Stimulated activated memory B cell treated with anti-CD40 and anti-IgM and Interleukin-4, amounts not matched to agents 10 μg/mL and 1 μg/mL and 100 μg/mL, for 72 hours (primary cell): ENCODE measurements at regions not wholly inside any gene's neighbourhood (a gene's known extent, or its start where the extent isn't known, plus 50 kb on each side); places are given as distances from the start of the nearest gene placed in this dataset.

Source experiments
- ATAC-seq: fragments of 150-1000 bp; cut with Tn5 transposase; 2 replicates; pipeline ENCODE4 v1.10.0; 2021
- H3K27ac Mint-ChIP-seq: one replicate; pipeline ENCODE4 v1.8.0; 2022; ENCODE audit warnings: mild to moderate bottlenecking, mixed read lengths
- H3K27me3 Mint-ChIP-seq: one replicate; pipeline ENCODE4 v1.8.0; 2022; ENCODE audit warnings: mixed read lengths
- H3K36me3 Mint-ChIP-seq: one replicate; pipeline ENCODE4 v1.8.0; 2022; ENCODE audit warnings: mixed read lengths
- H3K4me1 Mint-ChIP-seq: one replicate; pipeline ENCODE4 v1.8.0; 2022; ENCODE audit warnings: mixed read lengths
- H3K4me3 Mint-ChIP-seq: one replicate; pipeline ENCODE4 v1.8.0; 2022; ENCODE audit warnings: mild to moderate bottlenecking, moderate library complexity, mixed read lengths
- H3K9me3 Mint-ChIP-seq: one replicate; pipeline ENCODE4 v1.8.0; 2022; ENCODE audit warnings: mixed read lengths

- H3K27ac Mint-ChIP-seq, result no peak overlapping the region
- H3K4me3 Mint-ChIP-seq, result no peak overlapping the region
- no peak for ATAC-seq
- H3K27me3 Mint-ChIP-seq, result no peaks in the 10 kb centered on the region
- no peaks in the 10 kb centered on the region for H3K36me3 Mint-ChIP-seq
- no peaks in the 10 kb centered on the region for H3K9me3 Mint-ChIP-seq
- H3K4me1 Mint-ChIP-seq, result no peaks in the 10 kb centered on the region
Measured at GRCh38 chr1:217014066-217014465, 290.8 kb upstream of the ESRRG start.

DNA sequence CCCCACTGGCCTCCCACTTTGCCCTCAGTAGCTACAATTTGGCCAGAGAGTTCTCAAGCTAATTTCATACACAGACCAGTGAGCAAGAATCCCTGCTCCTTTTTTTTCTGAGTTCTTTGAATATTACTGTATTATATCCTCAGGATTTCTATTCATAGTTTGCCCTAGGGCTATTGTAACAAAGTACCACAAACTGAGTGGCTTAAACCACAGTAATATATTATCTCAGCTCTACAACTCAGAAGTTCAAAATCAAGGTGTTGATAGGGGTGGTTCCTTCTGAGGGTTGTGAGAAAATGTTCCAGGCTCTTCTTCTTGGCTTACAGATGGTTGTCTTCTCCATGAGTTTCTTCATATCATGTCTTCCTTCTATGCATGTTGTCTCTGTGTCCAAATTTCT, 289.4 kb upstream of the ESRRG start:
- H3K4me1 Mint-ChIP-seq, result no peaks in the 10 kb centered on the region
- H3K27ac Mint-ChIP-seq, result no peak overlapping the region
- no peak overlapping the region for H3K4me3 Mint-ChIP-seq
- no peak for ATAC-seq
- H3K27me3 Mint-ChIP-seq, result no peaks in the 10 kb centered on the region
- H3K36me3 Mint-ChIP-seq, result no peaks in the 10 kb centered on the region
- no peaks in the 10 kb centered on the region for H3K9me3 Mint-ChIP-seq

GRCh38 chr1:217011097-217011496, 287.9 kb upstream of the ESRRG start:
- no peaks in the 10 kb centered on the region for H3K9me3 Mint-ChIP-seq
- H3K36me3 Mint-ChIP-seq, result no peaks in the 10 kb centered on the region
- H3K4me1 Mint-ChIP-seq, result no peaks in the 10 kb centered on the region
- H3K4me3 Mint-ChIP-seq, result no peak overlapping the region
- no peaks in the 10 kb centered on the region for H3K27me3 Mint-ChIP-seq
- no peak for ATAC-seq
- H3K27ac Mint-ChIP-seq, result no peak overlapping the region

- Mint-ChIP-seq H3K4me3 (no peak overlapping the region), H3K27ac (no peak overlapping the region), H3K36me3 (no peaks in the 10 kb centered on the region), H3K27me3 (no peaks in the 10 kb centered on the region), H3K9me3 (no peaks in the 10 kb centered on the region), H3K4me1 (no peaks in the 10 kb centered on the region)
- ATAC-seq, result no peak
Measured at GRCh38 chr1:217010253-217010652, 287.0 kb upstream of the ESRRG start.

- Mint-ChIP-seq H3K4me3 (no peak overlapping the region), H3K27ac (no peak overlapping the region), H3K27me3 (no peaks in the 10 kb centered on the region), H3K36me3 (no peaks in the 10 kb centered on the region), H3K9me3 (peaks cover under 1% of the 10 kb centered on the region), H3K4me1 (no peaks in the 10 kb centered on the region)
- no peak for ATAC-seq
Measured at GRCh38 chr1:217009376-217009775, 286.1 kb upstream of the ESRRG start.

DNA sequence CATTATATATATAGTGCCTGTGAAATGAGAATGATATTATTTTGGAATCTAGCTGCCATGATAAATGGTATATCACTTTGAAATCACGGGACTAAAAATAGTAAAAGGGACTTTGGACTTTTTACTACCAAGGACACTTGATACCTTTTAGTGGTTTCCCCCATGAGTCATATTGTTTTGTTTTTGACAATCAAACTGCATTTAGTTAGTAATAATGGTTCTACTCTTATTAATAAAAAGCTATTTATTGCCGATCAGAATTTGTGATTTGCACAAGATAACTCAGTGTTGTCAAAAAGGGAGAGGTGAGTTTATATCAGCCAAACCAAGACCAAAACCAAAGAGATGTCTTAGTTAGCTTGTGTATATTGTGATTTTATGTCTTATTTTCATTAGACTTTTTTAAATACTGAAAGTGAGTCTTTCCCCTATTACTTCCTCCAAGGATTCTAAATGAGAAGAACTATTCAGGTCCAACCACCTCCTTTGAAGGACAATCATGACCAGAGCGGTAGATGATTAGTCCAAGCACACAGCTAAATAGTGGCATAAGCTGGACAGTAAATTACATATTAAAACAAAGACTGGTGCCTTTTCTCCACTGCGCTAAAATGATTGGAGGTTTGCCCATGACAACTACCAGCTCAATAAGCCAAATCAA, 281.7 kb upstream of the ESRRG start:
- peaks cover 6% of the 10 kb centered on the region for H3K9me3 Mint-ChIP-seq
- H3K4me1 Mint-ChIP-seq, result no peaks in the 10 kb centered on the region
- no peaks in the 10 kb centered on the region for H3K27me3 Mint-ChIP-seq
- H3K36me3 Mint-ChIP-seq, result no peaks in the 10 kb centered on the region
- no peak overlapping the region for H3K27ac Mint-ChIP-seq
- ATAC-seq, result peak; percentile 27
- no peak overlapping the region for H3K4me3 Mint-ChIP-seq

DNA sequence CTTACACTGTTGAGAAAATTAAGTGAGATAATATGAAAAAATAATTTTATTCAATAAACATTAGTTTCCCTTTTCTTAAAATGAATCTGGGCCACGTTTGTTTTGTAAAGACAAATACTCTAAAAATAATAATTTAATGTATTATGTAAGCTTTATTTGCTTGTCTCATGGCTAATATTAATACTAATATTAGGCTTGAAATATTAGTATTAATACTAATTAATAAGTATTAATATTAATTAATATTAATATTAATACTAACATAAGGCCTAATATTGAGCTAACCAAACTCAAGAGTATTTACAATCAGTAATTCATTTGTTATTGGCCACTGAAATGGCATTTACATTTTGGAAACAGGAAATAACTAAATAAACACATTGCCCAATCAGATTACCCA, 280.1 kb upstream of the ESRRG start:
- no peaks in the 10 kb centered on the region for H3K27me3 Mint-ChIP-seq
- no peak overlapping the region for H3K27ac Mint-ChIP-seq
- H3K36me3 Mint-ChIP-seq, result no peaks in the 10 kb centered on the region
- no peak overlapping the region for H3K4me3 Mint-ChIP-seq
- no peaks in the 10 kb centered on the region for H3K4me1 Mint-ChIP-seq
- no peak for ATAC-seq
- peaks cover 6% of the 10 kb centered on the region for H3K9me3 Mint-ChIP-seq

GRCh38 chr1:216997831-216998230, 274.6 kb upstream of the ESRRG start:
- Mint-ChIP-seq H3K27me3 (no peaks in the 10 kb centered on the region), H3K4me3 (no peak overlapping the region), H3K36me3 (no peaks in the 10 kb centered on the region), H3K4me1 (no peaks in the 10 kb centered on the region), H3K9me3 (peaks cover 4% of the 10 kb centered on the region), H3K27ac (no peak overlapping the region)
- ATAC-seq, result no peak

GRCh38 chr1:216997069-216997468, 273.8 kb upstream of the ESRRG start:
- peaks cover 5% of the 10 kb centered on the region for H3K9me3 Mint-ChIP-seq
- H3K27me3 Mint-ChIP-seq, result no peaks in the 10 kb centered on the region
- no peak for ATAC-seq
- H3K4me3 Mint-ChIP-seq, result no peak overlapping the region
- H3K4me1 Mint-ChIP-seq, result no peaks in the 10 kb centered on the region
- H3K27ac Mint-ChIP-seq, result no peak overlapping the region
- no peaks in the 10 kb centered on the region for H3K36me3 Mint-ChIP-seq

GRCh38 chr1:216984536-216984935, 261.3 kb upstream of the ESRRG start:
- Mint-ChIP-seq H3K27me3 (no peaks in the 10 kb centered on the region), H3K4me3 (no peak overlapping the region), H3K27ac (no peak overlapping the region), H3K4me1 (no peaks in the 10 kb centered on the region), H3K36me3 (no peaks in the 10 kb centered on the region), H3K9me3 (no peaks in the 10 kb centered on the region)
- no peak for ATAC-seq

DNA sequence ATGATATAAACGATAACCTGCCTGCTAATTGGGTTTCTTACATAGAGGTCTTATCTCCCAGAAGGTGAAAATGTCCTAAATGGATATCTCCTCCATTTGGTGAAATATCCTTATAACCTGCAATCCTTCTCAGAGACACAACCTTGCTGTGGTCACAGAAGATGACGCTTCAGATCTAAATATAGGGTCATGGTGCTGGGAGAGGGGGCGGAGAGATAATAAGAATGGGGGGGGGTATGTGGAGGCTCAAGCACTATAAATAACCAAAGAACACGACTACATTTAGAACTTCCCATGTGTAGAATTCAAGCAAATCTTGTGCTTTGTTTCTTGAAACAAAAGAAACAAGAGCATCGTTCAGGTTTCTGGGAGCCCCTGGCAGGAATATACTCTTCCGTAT, 260.6 kb upstream of the ESRRG start:
- Mint-ChIP-seq H3K27me3 (no peaks in the 10 kb centered on the region), H3K4me1 (no peaks in the 10 kb centered on the region), H3K27ac (no peak overlapping the region), H3K36me3 (no peaks in the 10 kb centered on the region), H3K4me3 (no peak overlapping the region), H3K9me3 (no peaks in the 10 kb centered on the region)
- ATAC-seq, result no peak

DNA sequence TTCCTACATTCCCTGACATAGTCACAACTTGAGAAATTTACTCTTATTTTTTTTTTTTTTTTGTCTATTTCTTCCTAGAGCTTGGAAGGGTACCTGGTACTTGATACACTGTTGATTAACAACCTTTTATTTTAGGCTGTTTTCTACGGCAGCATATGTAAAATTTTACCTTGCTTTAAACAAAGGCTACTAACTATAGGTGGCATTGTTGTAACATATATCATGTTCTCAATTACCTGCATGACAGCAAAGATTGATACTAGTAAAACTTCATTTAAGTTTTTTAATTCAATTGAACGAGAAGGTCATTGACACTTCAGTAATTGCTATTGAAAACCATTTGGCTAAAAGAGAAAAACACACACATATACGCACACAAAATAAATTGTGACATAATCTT, 238.3 kb upstream of the ESRRG start:
- no peak overlapping the region for H3K27ac Mint-ChIP-seq
- no peaks in the 10 kb centered on the region for H3K4me1 Mint-ChIP-seq
- H3K9me3 Mint-ChIP-seq, result peaks cover 4% of the 10 kb centered on the region
- H3K4me3 Mint-ChIP-seq, result no peak overlapping the region
- H3K36me3 Mint-ChIP-seq, result no peaks in the 10 kb centered on the region
- no peaks in the 10 kb centered on the region for H3K27me3 Mint-ChIP-seq
- no peak for ATAC-seq

DNA sequence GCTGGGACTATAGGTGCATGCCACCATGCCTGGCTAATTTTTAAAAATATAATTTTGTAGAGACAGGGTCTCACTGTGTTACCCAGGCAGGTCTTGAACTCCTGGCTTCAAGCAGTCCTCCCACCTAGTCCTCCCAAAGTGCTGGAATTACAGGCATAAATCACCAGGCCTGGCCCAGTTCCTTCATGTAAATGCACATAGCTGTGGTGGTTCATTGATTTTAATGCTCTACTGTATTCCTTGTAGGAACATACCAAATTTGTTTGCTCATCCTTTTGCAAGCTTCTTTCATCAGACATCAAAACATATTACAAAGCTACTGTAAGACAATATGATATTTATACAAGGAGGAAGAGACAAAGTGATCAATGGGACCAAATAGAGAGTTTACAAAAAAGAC, 237.5 kb upstream of the ESRRG start:
- no peak for ATAC-seq
- Mint-ChIP-seq H3K4me1 (no peaks in the 10 kb centered on the region), H3K36me3 (no peaks in the 10 kb centered on the region), H3K27me3 (no peaks in the 10 kb centered on the region), H3K27ac (no peak overlapping the region), H3K9me3 (peaks cover 9% of the 10 kb centered on the region), H3K4me3 (no peak overlapping the region)

GRCh38 chr1:216958569-216958968, 235.3 kb upstream of the ESRRG start:
- Mint-ChIP-seq H3K4me3 (no peak overlapping the region), H3K27me3 (no peaks in the 10 kb centered on the region), H3K4me1 (no peaks in the 10 kb centered on the region), H3K9me3 (peaks cover 14% of the 10 kb centered on the region), H3K36me3 (no peaks in the 10 kb centered on the region), H3K27ac (no peak overlapping the region)
- no peak for ATAC-seq

DNA sequence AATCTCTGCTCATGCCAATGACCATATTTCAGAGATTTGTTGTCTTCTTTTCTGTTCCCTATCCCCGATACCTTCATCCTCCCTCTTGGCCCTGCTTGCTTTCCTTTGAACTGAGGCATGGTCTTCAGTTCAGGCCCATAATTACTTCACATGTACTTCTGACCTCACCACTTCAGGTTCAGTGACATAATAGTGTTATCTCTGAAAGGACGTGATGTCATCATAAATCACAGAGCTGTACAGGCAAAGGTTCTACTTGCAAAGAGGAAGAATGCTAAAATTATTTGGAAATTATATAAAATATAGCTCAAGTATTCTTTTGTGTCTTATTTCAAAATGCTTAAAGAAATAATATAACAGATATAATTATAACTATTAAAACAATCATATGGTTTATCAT, 230.3 kb upstream of the ESRRG start:
- no peaks in the 10 kb centered on the region for H3K36me3 Mint-ChIP-seq
- no peaks in the 10 kb centered on the region for H3K27me3 Mint-ChIP-seq
- no peak for ATAC-seq

GRCh38 chr1:216952864-216953263, 229.6 kb upstream of the ESRRG start:
- H3K36me3 Mint-ChIP-seq, result no peaks in the 10 kb centered on the region

More for the DNA sequence above, 230.3 kb upstream of the ESRRG start:
- Mint-ChIP-seq H3K9me3 (peaks cover 13% of the 10 kb centered on the region), H3K27ac (no peak overlapping the region), H3K4me3 (no peak overlapping the region), H3K4me1 (no peaks in the 10 kb centered on the region)

More at GRCh38 chr1:216952864-216953263, 229.6 kb upstream of the ESRRG start:
- no peaks in the 10 kb centered on the region for H3K27me3 Mint-ChIP-seq
- no peak overlapping the region for H3K27ac Mint-ChIP-seq
- no peak for ATAC-seq
- no peak overlapping the region for H3K4me3 Mint-ChIP-seq
- H3K4me1 Mint-ChIP-seq, result no peaks in the 10 kb centered on the region
- peaks cover 13% of the 10 kb centered on the region for H3K9me3 Mint-ChIP-seq
